ENCODE measurements at regions not wholly inside any gene's neighbourhood (a gene's known extent, or its start where the extent isn't known, plus 50 kb on each side); places are given as distances from the start of the nearest gene placed in this dataset.

GRCh38 chr11:81472646-81473045 lies 1261.0 kb downstream of the FAM181B start (continued):
- no peak for TF ChIP-seq MAFK (conservative IDR thresholded peaks at IDR 0.05 in 1 of 2, IDR thresholded peaks at IDR 0.05 in 1 of 2; ENCODE audit: low read length in 2 of 2)

GRCh38 chr11:81470446-81470845 lies 1263.2 kb downstream of the FAM181B start:
- WGBS (ENCODE audit: low lambda C conversion rate), result 0% methylated on average over 3 of the region's 3 CpGs
- DNase-seq (ENCODE audit: low spot score), result no peak
- Histone ChIP-seq H3K9ac (ENCODE audit: insufficient read depth, low read depth, low read length) (no peak overlapping the region), H3K27ac (ENCODE audit: extremely low read length, insufficient read depth, low read length) (no peak overlapping the region), H3K79me2 (ENCODE audit: insufficient read depth, low read length) (no peaks in the 10 kb centered on the region), H3K9me3 (ENCODE audit: low read length) (no peaks in the 10 kb centered on the region), H4K20me1 (ENCODE audit: insufficient read depth, low read length) (no peaks in the 10 kb centered on the region), H3K27me3 (ENCODE audit: control insufficient read depth in 1 of 2, insufficient read depth in 2 of 2, low read length in 2 of 2) (no peaks in the 10 kb centered on the region; a peak in 1 of 5 replicates), H2AFZ (ENCODE audit: low read length) (no peak overlapping the region), H3K4me3 (replicated peaks in 1 of 3; ENCODE audit: insufficient read depth in 1 of 3, low read depth in 2 of 3, low read length in 3 of 3) (no peak overlapping the region), H3K4me2 (ENCODE audit: low read depth, low read length) (no peak overlapping the region), H3K4me1 (ENCODE audit: insufficient read depth, low read length) (no peaks in the 10 kb centered on the region), H3K36me3 (replicated peaks in 1 of 2; ENCODE audit: control insufficient read depth in 1 of 2, insufficient read depth in 2 of 2, low read length in 2 of 2) (no peaks in the 10 kb centered on the region)
- ChIA-PET POLR2A (no interaction called here), CTCF (ENCODE audit: low intra/inter-chr PET ratio, low total read pairs) (no interaction called here)
- FAIRE-seq, result no peak
- BruUV-seq (replicated peaks), result no TSS peak
- TF ChIP-seq MNT (IDR thresholded peaks at IDR 0.05), result no peak
- no peak for TF ChIP-seq ZBTB39 (CRISPR knock-in tag; IDR thresholded peaks at IDR 0.05)
- TF ChIP-seq FOXO1 (CRISPR knock-in tag; IDR thresholded peaks at IDR 0.05), result no peak
- in situ Hi-C loops (cut with HindIII; ENCODE audit: extremely low pct_ligation_motif_present, low pct_unique_long_range_greater_than_20kb), result no loop called here
- intact Hi-C loops (cut with micrococcal nuclease; ENCODE audit: unreplicated experiment), result no loop called here
- ATAC-seq, result no peak
